Umbilical cord (tissue), 1 donor: ENCODE measurements at regions not wholly inside any gene's neighbourhood (a gene's known extent, or its start where the extent isn't known, plus 50 kb on each side); places are given as distances from the start of the nearest gene placed in this dataset.
"Not testable (repeated sequence)": the region's sequence is repeated elsewhere in the genome, so short reads cannot be mapped to it uniquely, and the experiment has no call there.

ENCODE experiments used
- DNase-seq: peaks from one replicate; pipeline ENCODE4 v3.0.0-alpha.2; 2015; ENCODE audit warnings: low spot score

- DNase-seq = no peak
Measured at GRCh38 chr16:6732166-6732565, 600.5 kb upstream of the RBFOX1 start.

GRCh38 chr16:6728381-6728780 lies 604.3 kb upstream of the RBFOX1 start:
- no peak for DNase-seq

GRCh38 chr16:6726621-6727020 lies 606.0 kb upstream of the RBFOX1 start:
- DNase-seq = no peak

GRCh38 chr16:6725634-6726331 lies 606.9 kb upstream of the RBFOX1 start:
- DNase-seq = peak; percentile 22

GRCh38 chr16:6725206-6725605 lies 607.4 kb upstream of the RBFOX1 start:
- not testable (repeated sequence) for DNase-seq

- DNase-seq = no peak
Measured at GRCh38 chr16:6722786-6723185, 609.9 kb upstream of the RBFOX1 start.

GRCh38 chr16:6714510-6714909 lies 618.1 kb upstream of the RBFOX1 start:
- DNase-seq = no peak

GRCh38 chr16:6709736-6710135 lies 622.9 kb upstream of the RBFOX1 start:
- DNase-seq = no peak

GRCh38 chr16:6708576-6709215 lies 623.9 kb upstream of the RBFOX1 start:
- DNase-seq = no peak

- no peak for DNase-seq
Measured at GRCh38 chr16:6704306-6704930, 628.2 kb upstream of the RBFOX1 start.

GRCh38 chr16:6701096-6701495 lies 631.5 kb upstream of the RBFOX1 start:
- no peak for DNase-seq

- no peak for DNase-seq
Measured at GRCh38 chr16:6698548-6698947, 634.1 kb upstream of the RBFOX1 start.

GRCh38 chr16:6695666-6696065 lies 637.0 kb upstream of the RBFOX1 start:
- DNase-seq = no peak

- DNase-seq = no peak
Measured at GRCh38 chr16:6694636-6695035, 638.0 kb upstream of the RBFOX1 start.

GRCh38 chr16:6693418-6693817 lies 639.2 kb upstream of the RBFOX1 start:
- not testable (repeated sequence) for DNase-seq

- DNase-seq = no peak
Measured at GRCh38 chr16:6692874-6693273, 639.8 kb upstream of the RBFOX1 start.

- DNase-seq = no peak
Measured at GRCh38 chr16:6690741-6691140, 641.9 kb upstream of the RBFOX1 start.

GRCh38 chr16:6689643-6690042 lies 643.0 kb upstream of the RBFOX1 start:
- no peak for DNase-seq

- no peak for DNase-seq
Measured at GRCh38 chr16:6687593-6687992, 645.1 kb upstream of the RBFOX1 start.

GRCh38 chr16:6684076-6684673 lies 648.5 kb upstream of the RBFOX1 start:
- DNase-seq = peak; percentile 6

- DNase-seq = peak; percentile 5
Measured at GRCh38 chr16:6682142-6682811, 650.4 kb upstream of the RBFOX1 start.

- no peak for DNase-seq
Measured at GRCh38 chr16:6678586-6678985, 654.1 kb upstream of the RBFOX1 start.
